Suprapubic skin (tissue), 4 donors: ENCODE measurements at regions not wholly inside any gene's neighbourhood (a gene's known extent, or its start where the extent isn't known, plus 50 kb on each side); places are given as distances from the start of the nearest gene placed in this dataset.

Experiments used
- DNase-seq, 2 donors: peaks; one replicate each; pipeline ENCODE4 v3.0.0-alpha.2; 2019; ENCODE audit warnings: low spot score in 2 of 2
- H3K27ac ChIP-seq: fragments of 200-600 bp; sonication (generic); one replicate; pipeline ENCODE4 v1.5.1; 2019
- H3K27me3 ChIP-seq: fragments of 200-600 bp; sonication (generic); one replicate; pipeline ENCODE4 v1.5.1; 2019
- H3K36me3 ChIP-seq: fragments of 200-600 bp; sonication (generic); one replicate; pipeline ENCODE4 v1.5.1; 2019
- H3K4me1 ChIP-seq: fragments of 200-600 bp; sonication (generic); one replicate; pipeline ENCODE4 v1.5.1; 2019
- H3K4me3 ChIP-seq: fragments of 200-600 bp; sonication (generic); one replicate; pipeline ENCODE4 v1.5.1; 2019; ENCODE audit warnings: mild to moderate bottlenecking
- H3K9me3 ChIP-seq: fragments of 200-600 bp; sonication (generic); one replicate; pipeline ENCODE4 v1.5.1; 2019
- EP300 ChIP-seq: sonication (generic); formaldehyde crosslinking; IDR thresholded peaks from one replicate; pipeline ENCODE4 v1.6.1; 2017; ENCODE audit warnings: antibody characterized with exemption
- POLR2A ChIP-seq, 2 donors: fragments of 450-650 bp; IDR thresholded peaks; one replicate each; pipeline ENCODE4 v1.6.1; 2017; ENCODE audit warnings: antibody characterized with exemption in 2 of 2, mild to moderate bottlenecking in 2 of 2, moderate library complexity in 2 of 2
- POLR2AphosphoS5 ChIP-seq, 3 donors: sonication (generic); formaldehyde crosslinking; IDR thresholded peaks; one replicate each; pipeline ENCODE4 v1.6.1; 2017; ENCODE audit warnings: antibody characterized with exemption in 3 of 3
- WGBS: methylation state at CpG from one replicate; pipeline ENCODE4 v1.1.5; 2018; 5-methylcytosine and 5-hydroxymethylcytosine counted together
- TF ChIP-seq, protein P1 (sequence below), 2 donors: fragments of 200-600 bp in 1 of 2; fragments of 450-650 bp in 1 of 2; sonication (generic) in 1 of 2; IDR thresholded peaks; one replicate each; pipeline ENCODE4 v1.5.1; 2016 to 2019; ENCODE audit warnings: antibody characterized with exemption in 2 of 2, mild to moderate bottlenecking in 1 of 2, moderate library complexity in 1 of 2

DNA sequence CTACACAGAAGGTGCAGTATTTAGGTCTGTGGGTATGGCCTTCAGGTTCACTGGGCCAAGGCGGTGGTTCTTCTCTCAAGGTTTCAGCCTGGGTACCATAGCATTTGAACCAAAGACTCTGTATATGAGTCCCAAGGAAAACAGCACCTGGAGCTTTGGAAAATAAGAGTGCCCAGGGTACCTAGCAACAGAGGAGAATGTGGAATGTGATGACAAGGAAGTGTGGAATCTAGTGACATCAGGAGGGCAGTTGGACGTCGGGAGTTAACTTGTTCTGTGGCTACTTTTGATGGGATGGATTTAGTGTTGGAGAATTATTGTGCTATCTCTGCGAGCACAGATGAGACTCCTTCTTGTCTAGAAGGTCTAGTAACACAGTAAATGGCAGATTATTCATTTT, 201.2 kb downstream of the NOL4 start:
- no peaks in the 10 kb centered on the region for H3K9me3 ChIP-seq
- DNase-seq = no peak
- TF ChIP-seq, protein P1, sequence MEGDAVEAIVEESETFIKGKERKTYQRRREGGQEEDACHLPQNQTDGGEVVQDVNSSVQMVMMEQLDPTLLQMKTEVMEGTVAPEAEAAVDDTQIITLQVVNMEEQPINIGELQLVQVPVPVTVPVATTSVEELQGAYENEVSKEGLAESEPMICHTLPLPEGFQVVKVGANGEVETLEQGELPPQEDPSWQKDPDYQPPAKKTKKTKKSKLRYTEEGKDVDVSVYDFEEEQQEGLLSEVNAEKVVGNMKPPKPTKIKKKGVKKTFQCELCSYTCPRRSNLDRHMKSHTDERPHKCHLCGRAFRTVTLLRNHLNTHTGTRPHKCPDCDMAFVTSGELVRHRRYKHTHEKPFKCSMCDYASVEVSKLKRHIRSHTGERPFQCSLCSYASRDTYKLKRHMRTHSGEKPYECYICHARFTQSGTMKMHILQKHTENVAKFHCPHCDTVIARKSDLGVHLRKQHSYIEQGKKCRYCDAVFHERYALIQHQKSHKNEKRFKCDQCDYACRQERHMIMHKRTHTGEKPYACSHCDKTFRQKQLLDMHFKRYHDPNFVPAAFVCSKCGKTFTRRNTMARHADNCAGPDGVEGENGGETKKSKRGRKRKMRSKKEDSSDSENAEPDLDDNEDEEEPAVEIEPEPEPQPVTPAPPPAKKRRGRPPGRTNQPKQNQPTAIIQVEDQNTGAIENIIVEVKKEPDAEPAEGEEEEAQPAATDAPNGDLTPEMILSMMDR (IDR thresholded peaks at IDR 0.05) = no peak
- TF ChIP-seq POLR2AphosphoS5 (IDR thresholded peaks at IDR 0.05) (no peak), EP300 (no peak), POLR2A (IDR thresholded peaks at IDR 0.05) (no peak)
- H3K27me3 ChIP-seq = no peaks in the 10 kb centered on the region
- H3K4me1 ChIP-seq = no peaks in the 10 kb centered on the region
- H3K27ac ChIP-seq = no peak overlapping the region
- H3K36me3 ChIP-seq = no peaks in the 10 kb centered on the region
- 70% methylated on average over 4 of the region's 4 CpGs for WGBS
- H3K4me3 ChIP-seq = no peak overlapping the region

DNA sequence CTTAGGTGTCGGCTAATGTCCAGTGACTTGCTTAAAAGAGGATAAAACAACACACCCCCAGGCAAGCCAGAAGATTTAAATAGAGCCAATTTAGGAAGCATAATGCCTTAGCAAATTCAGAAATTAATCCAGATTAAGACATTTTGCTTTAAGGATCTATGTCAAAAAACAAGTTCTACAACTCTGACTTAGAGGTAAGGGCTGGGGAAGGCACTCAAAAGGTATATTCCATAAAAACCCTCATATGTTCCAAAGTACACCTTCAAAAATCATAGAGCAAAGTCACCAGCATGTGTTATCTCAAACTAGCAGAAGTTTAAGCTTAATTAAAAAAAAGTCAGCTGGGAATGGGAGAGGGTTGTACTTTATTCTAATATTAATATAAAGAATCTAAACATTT, 206.4 kb downstream of the NOL4 start:
- WGBS = 41% methylated on average over 1 of the region's 1 CpG
- Histone ChIP-seq H3K4me3 (no peak overlapping the region), H3K27ac (no peak overlapping the region), H3K27me3 (no peaks in the 10 kb centered on the region), H3K9me3 (no peaks in the 10 kb centered on the region), H3K4me1 (no peaks in the 10 kb centered on the region), H3K36me3 (no peaks in the 10 kb centered on the region)
- TF ChIP-seq, protein P1 (IDR thresholded peaks at IDR 0.05) = no peak
- TF ChIP-seq EP300 (no peak), POLR2A (IDR thresholded peaks at IDR 0.05) (no peak), POLR2AphosphoS5 (IDR thresholded peaks at IDR 0.05) (no peak)
- DNase-seq = no peak

DNA sequence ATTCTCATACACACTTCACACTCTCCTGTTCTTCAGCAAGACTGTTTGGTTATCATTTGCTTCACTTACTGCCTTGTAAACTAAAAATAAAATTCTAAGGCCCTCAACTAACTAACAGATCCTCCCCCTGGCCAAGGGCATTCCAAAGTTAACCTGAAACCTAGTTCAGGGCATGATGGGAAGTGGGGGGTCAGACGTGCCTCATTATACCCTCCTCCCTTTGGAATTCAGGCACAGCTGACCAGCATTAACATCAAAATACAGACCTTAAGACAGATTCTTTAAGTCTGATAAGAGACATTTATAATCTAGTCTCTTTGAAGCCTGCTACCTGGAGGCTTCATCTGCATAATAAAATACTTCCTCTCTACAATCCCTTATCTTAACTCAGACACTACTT, 221.0 kb downstream of the NOL4 start:
- WGBS = 27% methylated on average over 1 of the region's 1 CpG
- Histone ChIP-seq H3K9me3 (no peaks in the 10 kb centered on the region), H3K27ac (no peak overlapping the region), H3K36me3 (no peaks in the 10 kb centered on the region), H3K4me1 (no peaks in the 10 kb centered on the region), H3K27me3 (no peaks in the 10 kb centered on the region), H3K4me3 (no peak overlapping the region)
- DNase-seq = no peak
- TF ChIP-seq POLR2AphosphoS5 (IDR thresholded peaks at IDR 0.05) (no peak), EP300 (no peak), POLR2A (IDR thresholded peaks at IDR 0.05) (no peak)
- TF ChIP-seq, protein P1 (IDR thresholded peaks at IDR 0.05) = no peak

DNA sequence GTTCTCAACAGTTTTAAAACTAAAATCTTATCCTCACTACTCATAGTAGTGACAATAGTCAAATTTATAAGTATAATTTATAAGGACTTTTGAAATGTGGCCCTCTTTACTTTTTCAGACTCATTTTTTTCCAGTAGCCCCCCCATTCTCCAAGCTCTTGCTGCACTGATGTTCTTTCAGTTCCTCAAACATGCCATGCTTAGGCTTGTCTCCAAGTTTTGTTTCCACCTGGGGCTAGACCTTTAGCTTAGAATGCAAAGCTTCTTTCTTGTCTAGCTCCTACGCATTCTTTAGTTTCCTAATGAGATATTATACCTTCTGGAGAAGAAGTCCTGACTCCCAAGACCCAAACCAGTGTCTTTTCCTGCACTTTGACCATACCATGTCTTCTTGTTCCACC, 222.6 kb downstream of the NOL4 start:
- H3K4me3 ChIP-seq = no peak overlapping the region
- H3K36me3 ChIP-seq = no peaks in the 10 kb centered on the region
- no peaks in the 10 kb centered on the region for H3K9me3 ChIP-seq
- 68% methylated on average over 1 of the region's 1 CpG for WGBS
- DNase-seq = no peak
- no peak overlapping the region for H3K27ac ChIP-seq
- TF ChIP-seq EP300 = no peak
- TF ChIP-seq POLR2A (IDR thresholded peaks at IDR 0.05) = no peak
- TF ChIP-seq, protein P1 (IDR thresholded peaks at IDR 0.05) = no peak
- no peak for TF ChIP-seq POLR2AphosphoS5 (IDR thresholded peaks at IDR 0.05)
- no peaks in the 10 kb centered on the region for H3K4me1 ChIP-seq
- H3K27me3 ChIP-seq = no peaks in the 10 kb centered on the region

DNA sequence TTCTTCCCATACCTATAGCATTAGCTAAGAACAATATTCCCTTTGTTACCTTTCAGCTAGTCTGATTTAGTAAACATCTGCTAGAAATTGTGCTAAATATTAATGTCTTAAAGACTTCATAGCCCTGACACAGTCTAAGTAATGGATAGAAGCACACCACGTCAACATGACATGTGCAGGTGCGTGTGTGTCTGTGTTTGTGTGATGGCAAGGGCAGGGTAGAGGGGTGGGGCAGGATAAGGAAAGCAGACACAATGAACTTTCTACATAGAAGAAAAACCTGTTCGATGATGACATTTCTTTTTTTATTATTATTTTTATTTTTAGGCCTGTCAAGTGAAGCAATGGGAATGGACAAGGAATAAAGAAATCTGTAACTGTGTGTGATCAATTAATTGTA, 223.3 kb downstream of the NOL4 start:
- Histone ChIP-seq H3K4me3 (no peak overlapping the region), H3K27me3 (no peaks in the 10 kb centered on the region), H3K36me3 (no peaks in the 10 kb centered on the region), H3K4me1 (no peaks in the 10 kb centered on the region), H3K9me3 (no peaks in the 10 kb centered on the region), H3K27ac (no peak overlapping the region)
- 78% methylated on average over 3 of the region's 3 CpGs for WGBS
- TF ChIP-seq POLR2A (IDR thresholded peaks at IDR 0.05) (no peak), POLR2AphosphoS5 (IDR thresholded peaks at IDR 0.05) (no peak), EP300 (no peak)
- TF ChIP-seq, protein P1 (IDR thresholded peaks at IDR 0.05) = no peak
- DNase-seq = no peak
